ENCODE measurements at regions not wholly inside any gene's neighbourhood (a gene's known extent, or its start where the extent isn't known, plus 50 kb on each side); places are given as distances from the start of the nearest gene placed in this dataset.

DNA sequence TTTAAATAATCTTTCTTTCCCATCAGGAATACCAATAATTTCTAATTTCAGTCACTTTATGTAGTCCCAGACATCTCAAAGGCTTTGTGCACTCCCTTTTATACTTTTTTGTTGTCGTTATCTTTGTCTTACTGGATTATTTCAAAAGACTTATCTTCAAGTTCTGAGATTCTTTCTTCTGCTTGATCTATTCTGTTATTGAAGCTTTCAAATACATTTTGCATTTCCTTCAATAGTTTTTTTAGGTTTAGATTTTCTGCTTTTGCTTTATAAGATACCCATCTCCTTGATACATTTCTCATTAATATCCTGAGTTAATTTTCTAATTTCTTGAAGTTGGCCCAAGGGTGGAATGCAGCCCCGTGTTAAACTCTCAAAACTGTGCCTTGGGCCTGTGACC is 432.4 kb downstream of the RIT2 start:
- intact Hi-C loops (cut with DNase I): no loop called here
- no peaks in the 10 kb centered on the region for H3K4me1 ChIP-seq (ENCODE audit: control insufficient read depth in 2 of 3, insufficient read depth in 2 of 3, low read depth in 1 of 3, low read length in 3 of 3)
- no peaks in the 10 kb centered on the region for H3K36me3 ChIP-seq (ENCODE audit: control insufficient read depth in 2 of 3, insufficient read depth in 3 of 3, low read length in 3 of 3)
- no peak overlapping the region for H3K27ac ChIP-seq (ENCODE audit: low read depth in 2 of 2, low read length in 2 of 2)
- FAIRE-seq: no peak
- H3K9me3 ChIP-seq (ENCODE audit: control insufficient read depth in 2 of 3, insufficient read depth in 1 of 3, low read length in 3 of 3): peaks cover 0 to 2% (median 0%) of the 10 kb centered on the region in 3 donors
- no peaks in the 10 kb centered on the region for H3K27me3 ChIP-seq (ENCODE audit: control insufficient read depth, insufficient read depth, low read length)
- H3K4me3 ChIP-seq (ENCODE audit: low read length in 3 of 3): no peak overlapping the region
- no peak for DNase-seq
- H3K9ac ChIP-seq (ENCODE audit: low read length in 3 of 3): no peak overlapping the region
- TF ChIP-seq CTCF (IDR thresholded peaks at IDR 0.05; ENCODE audit: borderline replicate concordance, extremely low read depth, insufficient read depth): no peak

DNA sequence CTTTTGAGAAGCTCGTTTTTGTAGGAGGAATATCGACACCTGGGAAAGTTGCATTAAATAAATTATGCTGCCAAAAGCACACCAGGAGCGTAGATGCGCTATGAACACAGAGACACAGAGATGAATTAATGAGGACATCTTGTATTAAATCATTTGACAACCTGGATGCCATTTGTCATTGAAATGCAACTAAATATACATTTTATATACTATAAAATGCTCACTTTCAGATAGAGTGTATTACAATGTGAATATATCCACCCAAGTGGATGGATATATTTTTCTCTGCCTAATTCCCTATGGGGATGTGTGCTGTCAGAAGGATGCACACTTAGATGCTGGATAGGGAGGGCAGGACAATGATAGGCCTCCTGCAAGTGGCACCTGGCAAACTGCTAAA is 426.2 kb downstream of the RIT2 start:
- Histone ChIP-seq H3K9ac (ENCODE audit: low read length in 3 of 3) (no peak overlapping the region), H3K27ac (ENCODE audit: low read depth in 2 of 2, low read length in 2 of 2) (no peak overlapping the region), H3K36me3 (ENCODE audit: control insufficient read depth in 2 of 3, insufficient read depth in 3 of 3, low read length in 3 of 3) (no peaks in the 10 kb centered on the region), H3K4me1 (ENCODE audit: control insufficient read depth in 2 of 3, insufficient read depth in 2 of 3, low read depth in 1 of 3, low read length in 3 of 3) (no peaks in the 10 kb centered on the region), H3K9me3 (ENCODE audit: control insufficient read depth in 2 of 3, insufficient read depth in 1 of 3, low read length in 3 of 3) (no peaks in the 10 kb centered on the region), H3K27me3 (ENCODE audit: control insufficient read depth, insufficient read depth, low read length) (no peaks in the 10 kb centered on the region), H3K4me3 (ENCODE audit: low read length in 3 of 3) (no peak overlapping the region)
- FAIRE-seq: no peak
- no peak for TF ChIP-seq CTCF (IDR thresholded peaks at IDR 0.05; ENCODE audit: borderline replicate concordance, extremely low read depth, insufficient read depth)
- intact Hi-C loops (cut with DNase I): no loop called here
- DNase-seq: no peak
